SU-DHL-6 (cell line): ENCODE measurements at regions not wholly inside any gene's neighbourhood (a gene's known extent, or its start where the extent isn't known, plus 50 kb on each side); places are given as distances from the start of the nearest gene placed in this dataset.

ENCODE experiments used
- EZH2phosphoT487 ChIP-seq: fragments of 200-600 bp; sonication (generic), shearing (Covaris generic); conservative IDR thresholded peaks from 2 replicates; pipeline ENCODE4 v1.6.1; 2018; ENCODE audit warnings: mild to moderate bottlenecking, antibody characterized with exemption, low read length, moderate library complexity, mixed read lengths
- TF ChIP-seq, protein P1 (sequence below): fragments of 200-600 bp; sonication (generic); IDR thresholded peaks from one replicate; pipeline ENCODE4 v1.5.1; 2017; ENCODE audit warnings: antibody characterized with exemption, mild to moderate bottlenecking, low read length, moderate library complexity; ENCODE audit not compliant: insufficient read depth, poor library complexity, severe bottlenecking

DNA sequence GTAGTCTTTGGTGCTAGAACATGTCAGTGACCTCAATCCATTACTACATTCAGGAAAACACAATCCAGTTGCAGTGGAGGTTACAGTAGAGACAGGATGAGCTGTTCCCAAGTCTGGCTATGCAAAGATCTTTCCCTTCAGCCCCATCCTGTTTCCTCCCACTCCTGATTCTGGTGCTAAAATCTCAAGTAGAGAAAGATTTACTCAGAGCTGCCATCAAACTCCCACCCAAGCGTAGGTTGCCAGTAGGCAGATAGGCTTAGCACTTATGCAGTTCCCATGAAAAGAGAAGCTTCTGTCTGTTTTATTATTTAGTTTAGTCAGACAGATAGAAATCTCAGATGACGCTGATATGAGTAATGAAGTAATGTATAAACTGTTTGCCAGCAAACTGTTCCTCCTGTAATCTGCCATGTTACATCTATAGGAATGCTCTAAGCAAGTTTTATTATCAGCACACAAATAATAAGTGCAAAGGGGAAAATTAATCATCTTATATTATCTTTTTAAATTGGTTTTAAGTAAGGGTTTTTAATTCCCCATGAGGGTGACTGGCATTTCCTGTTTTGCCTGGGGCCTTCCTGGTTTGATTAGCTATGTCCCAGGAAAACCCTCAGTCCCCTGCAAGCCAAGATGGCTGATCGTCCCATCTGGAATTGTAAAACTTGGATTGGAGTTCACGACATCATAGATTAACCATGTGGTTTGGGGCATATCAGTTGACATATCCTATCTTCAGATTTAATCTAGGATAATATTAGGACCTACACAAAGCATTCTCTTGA lies 188.3 kb upstream of the PALMD start:
- TF ChIP-seq, protein P1, sequence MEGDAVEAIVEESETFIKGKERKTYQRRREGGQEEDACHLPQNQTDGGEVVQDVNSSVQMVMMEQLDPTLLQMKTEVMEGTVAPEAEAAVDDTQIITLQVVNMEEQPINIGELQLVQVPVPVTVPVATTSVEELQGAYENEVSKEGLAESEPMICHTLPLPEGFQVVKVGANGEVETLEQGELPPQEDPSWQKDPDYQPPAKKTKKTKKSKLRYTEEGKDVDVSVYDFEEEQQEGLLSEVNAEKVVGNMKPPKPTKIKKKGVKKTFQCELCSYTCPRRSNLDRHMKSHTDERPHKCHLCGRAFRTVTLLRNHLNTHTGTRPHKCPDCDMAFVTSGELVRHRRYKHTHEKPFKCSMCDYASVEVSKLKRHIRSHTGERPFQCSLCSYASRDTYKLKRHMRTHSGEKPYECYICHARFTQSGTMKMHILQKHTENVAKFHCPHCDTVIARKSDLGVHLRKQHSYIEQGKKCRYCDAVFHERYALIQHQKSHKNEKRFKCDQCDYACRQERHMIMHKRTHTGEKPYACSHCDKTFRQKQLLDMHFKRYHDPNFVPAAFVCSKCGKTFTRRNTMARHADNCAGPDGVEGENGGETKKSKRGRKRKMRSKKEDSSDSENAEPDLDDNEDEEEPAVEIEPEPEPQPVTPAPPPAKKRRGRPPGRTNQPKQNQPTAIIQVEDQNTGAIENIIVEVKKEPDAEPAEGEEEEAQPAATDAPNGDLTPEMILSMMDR, result no peak
- TF ChIP-seq EZH2phosphoT487, result no peak
